ENCODE measurements at regions not wholly inside any gene's neighbourhood (a gene's known extent, or its start where the extent isn't known, plus 50 kb on each side); places are given as distances from the start of the nearest gene placed in this dataset.

DNA sequence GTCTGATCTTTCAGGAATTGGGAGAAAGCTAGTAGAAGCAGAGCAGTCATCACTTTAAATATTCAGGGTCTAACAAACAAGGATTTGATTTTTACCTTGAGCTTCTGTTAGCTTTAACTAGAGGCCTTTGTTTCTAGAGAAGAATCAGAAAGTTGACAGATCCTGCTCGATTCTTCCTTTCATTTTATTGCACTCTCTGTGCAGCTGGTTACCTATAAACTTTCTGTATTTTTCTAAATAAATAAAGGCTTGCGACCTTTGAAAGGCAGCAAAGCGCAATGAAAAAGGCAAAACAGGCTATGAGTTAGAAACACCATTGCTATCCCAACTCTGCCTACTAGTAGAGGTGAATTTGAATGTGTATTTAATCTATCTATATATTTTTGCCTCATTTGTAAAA is 101.4 kb upstream of the NPY2R start:
- H3K27ac ChIP-seq (ENCODE audit: low read depth, low read length) = no peak overlapping the region
- CTCF ChIA-PET = no interaction called here
- H3K4me3 ChIP-seq (ENCODE audit: low read depth, low read length) = no peak overlapping the region
- no peaks in the 10 kb centered on the region for H3K27me3 ChIP-seq (ENCODE audit: control insufficient read depth, insufficient read depth, low read length)
- no peaks in the 10 kb centered on the region for H3K9me3 ChIP-seq (ENCODE audit: control insufficient read depth, insufficient read depth, low read length)
- DNase-seq (ENCODE audit: low read depth, low spot score) = no peak
- TF ChIP-seq, protein P1, sequence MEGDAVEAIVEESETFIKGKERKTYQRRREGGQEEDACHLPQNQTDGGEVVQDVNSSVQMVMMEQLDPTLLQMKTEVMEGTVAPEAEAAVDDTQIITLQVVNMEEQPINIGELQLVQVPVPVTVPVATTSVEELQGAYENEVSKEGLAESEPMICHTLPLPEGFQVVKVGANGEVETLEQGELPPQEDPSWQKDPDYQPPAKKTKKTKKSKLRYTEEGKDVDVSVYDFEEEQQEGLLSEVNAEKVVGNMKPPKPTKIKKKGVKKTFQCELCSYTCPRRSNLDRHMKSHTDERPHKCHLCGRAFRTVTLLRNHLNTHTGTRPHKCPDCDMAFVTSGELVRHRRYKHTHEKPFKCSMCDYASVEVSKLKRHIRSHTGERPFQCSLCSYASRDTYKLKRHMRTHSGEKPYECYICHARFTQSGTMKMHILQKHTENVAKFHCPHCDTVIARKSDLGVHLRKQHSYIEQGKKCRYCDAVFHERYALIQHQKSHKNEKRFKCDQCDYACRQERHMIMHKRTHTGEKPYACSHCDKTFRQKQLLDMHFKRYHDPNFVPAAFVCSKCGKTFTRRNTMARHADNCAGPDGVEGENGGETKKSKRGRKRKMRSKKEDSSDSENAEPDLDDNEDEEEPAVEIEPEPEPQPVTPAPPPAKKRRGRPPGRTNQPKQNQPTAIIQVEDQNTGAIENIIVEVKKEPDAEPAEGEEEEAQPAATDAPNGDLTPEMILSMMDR (IDR thresholded peaks at IDR 0.05; ENCODE audit: low read depth, low read length) = no peak
- POLR2A ChIA-PET = no interaction called here

DNA sequence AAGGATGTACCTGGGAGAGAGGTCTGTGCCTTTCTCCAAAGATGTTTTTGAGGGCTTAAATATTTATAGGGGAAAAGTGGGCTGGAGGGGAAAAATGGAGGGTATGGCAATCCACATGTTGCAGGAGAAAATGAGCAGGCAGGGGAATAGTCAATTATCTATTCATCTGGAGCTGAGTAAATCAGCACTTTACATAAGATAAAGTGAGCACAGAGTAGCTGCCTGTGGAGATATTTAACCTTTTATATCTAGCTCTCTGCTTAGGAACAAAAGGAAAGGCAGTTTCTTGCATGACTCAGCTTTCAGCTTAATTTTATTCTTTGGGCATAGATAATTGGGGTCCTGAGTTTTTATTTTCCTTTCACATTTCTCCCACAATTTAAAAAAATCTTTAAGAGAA is 93.6 kb upstream of the NPY2R start:
- TF ChIP-seq, protein P1 (IDR thresholded peaks at IDR 0.05; ENCODE audit: low read depth, low read length) = no peak
- ChIA-PET POLR2A (no interaction called here), CTCF (no interaction called here)
- Histone ChIP-seq H3K27ac (ENCODE audit: low read depth, low read length) (no peak overlapping the region), H3K4me3 (ENCODE audit: low read depth, low read length) (no peak overlapping the region), H3K27me3 (ENCODE audit: control insufficient read depth, insufficient read depth, low read length) (no peaks in the 10 kb centered on the region), H3K9me3 (ENCODE audit: control insufficient read depth, insufficient read depth, low read length) (no peaks in the 10 kb centered on the region)
- no peak for DNase-seq (ENCODE audit: low read depth, low spot score)

DNA sequence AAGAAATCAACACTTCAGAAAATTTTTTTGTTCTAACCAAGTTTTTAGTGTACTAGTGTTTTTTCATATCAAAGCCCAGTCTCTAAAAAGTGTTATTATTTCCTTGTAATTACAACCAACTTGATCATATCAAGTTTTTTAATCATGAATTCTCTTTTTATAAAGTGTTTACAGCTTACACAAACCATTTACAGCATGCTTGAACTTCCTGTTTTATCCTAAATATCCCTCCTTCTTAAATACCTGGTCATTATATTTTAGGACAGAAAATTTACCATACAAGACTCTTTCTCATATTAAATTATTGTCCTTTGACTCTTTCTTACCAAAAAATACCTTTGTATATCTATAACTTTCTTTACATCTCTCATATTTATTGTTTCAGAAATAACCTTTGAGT is 89.4 kb upstream of the NPY2R start:
- ChIA-PET CTCF (no interaction called here), POLR2A (no interaction called here)
- TF ChIP-seq, protein P1 (IDR thresholded peaks at IDR 0.05; ENCODE audit: low read depth, low read length) = no peak
- no peak for DNase-seq (ENCODE audit: low read depth, low spot score)
- no peak overlapping the region for H3K4me3 ChIP-seq (ENCODE audit: low read depth, low read length)
- no peaks in the 10 kb centered on the region for H3K9me3 ChIP-seq (ENCODE audit: control insufficient read depth, insufficient read depth, low read length)
- H3K27me3 ChIP-seq (ENCODE audit: control insufficient read depth, insufficient read depth, low read length) = no peaks in the 10 kb centered on the region
- no peak overlapping the region for H3K27ac ChIP-seq (ENCODE audit: low read depth, low read length)

DNA sequence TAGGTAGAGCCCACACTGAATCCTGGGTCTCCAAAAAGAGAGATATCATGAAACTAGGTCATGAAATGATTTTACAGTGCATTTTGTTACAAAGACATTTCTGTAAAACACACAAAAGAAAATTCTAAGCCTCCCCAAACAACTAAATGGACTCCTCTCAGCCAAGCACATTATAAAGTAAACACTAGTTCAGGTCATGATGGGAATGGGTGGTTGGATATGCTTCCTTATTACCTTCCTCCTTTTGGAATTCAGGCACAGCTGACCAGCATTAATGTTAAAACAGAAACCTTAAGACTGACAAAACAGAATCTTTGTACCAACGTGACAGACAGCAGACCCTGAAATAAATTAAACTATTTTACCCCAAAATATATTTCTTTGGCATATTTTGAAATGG is 87.9 kb upstream of the NPY2R start:
- CTCF ChIA-PET = no interaction called here
- TF ChIP-seq, protein P1 (IDR thresholded peaks at IDR 0.05; ENCODE audit: low read depth, low read length) = no peak
- H3K27me3 ChIP-seq (ENCODE audit: control insufficient read depth, insufficient read depth, low read length) = no peaks in the 10 kb centered on the region

DNA sequence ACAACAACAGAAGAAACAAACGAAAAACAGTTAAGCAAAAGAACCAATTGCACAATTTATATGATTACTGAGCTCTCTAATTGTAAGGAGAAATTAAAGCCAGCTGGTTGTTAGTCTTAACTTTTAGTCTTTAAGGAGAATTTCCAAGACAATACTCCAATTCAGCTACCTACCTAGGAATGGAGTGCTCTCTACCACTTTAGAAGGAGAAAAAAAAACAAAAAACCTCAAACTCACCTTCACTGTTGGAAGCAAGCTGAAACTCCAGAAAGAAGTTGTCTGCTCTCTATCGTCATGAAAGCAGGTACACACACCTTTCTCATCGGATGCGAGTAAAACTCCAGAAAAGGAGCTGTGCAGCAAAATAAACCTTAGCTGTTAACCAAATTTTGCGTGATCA is 86.1 kb upstream of the NPY2R start:
- POLR2A ChIA-PET = no interaction called here
- Histone ChIP-seq H3K9me3 (ENCODE audit: control insufficient read depth, insufficient read depth, low read length) (no peaks in the 10 kb centered on the region), H3K27ac (ENCODE audit: low read depth, low read length) (no peak overlapping the region), H3K27me3 (ENCODE audit: control insufficient read depth, insufficient read depth, low read length) (no peaks in the 10 kb centered on the region), H3K4me3 (ENCODE audit: low read depth, low read length) (no peak overlapping the region)
- CTCF ChIA-PET = no interaction called here
- TF ChIP-seq, protein P1 (IDR thresholded peaks at IDR 0.05; ENCODE audit: low read depth, low read length) = no peak
- no peak for DNase-seq (ENCODE audit: low read depth, low spot score)

More for the DNA sequence above, 87.9 kb upstream of the NPY2R start:
- DNase-seq (ENCODE audit: low read depth, low spot score) = no peak
- no peaks in the 10 kb centered on the region for H3K9me3 ChIP-seq (ENCODE audit: control insufficient read depth, insufficient read depth, low read length)
- POLR2A ChIA-PET = no interaction called here
- no peak overlapping the region for H3K4me3 ChIP-seq (ENCODE audit: low read depth, low read length)
- H3K27ac ChIP-seq (ENCODE audit: low read depth, low read length) = no peak overlapping the region

All from AG04450 (cell line).